ENCODE measurements at regions not wholly inside any gene's neighbourhood (a gene's known extent, or its start where the extent isn't known, plus 50 kb on each side); places are given as distances from the start of the nearest gene placed in this dataset.
"Not testable (repeated sequence)": the region's sequence is repeated elsewhere in the genome, so short reads cannot be mapped to it uniquely, and the experiment has no call there.

DNA sequence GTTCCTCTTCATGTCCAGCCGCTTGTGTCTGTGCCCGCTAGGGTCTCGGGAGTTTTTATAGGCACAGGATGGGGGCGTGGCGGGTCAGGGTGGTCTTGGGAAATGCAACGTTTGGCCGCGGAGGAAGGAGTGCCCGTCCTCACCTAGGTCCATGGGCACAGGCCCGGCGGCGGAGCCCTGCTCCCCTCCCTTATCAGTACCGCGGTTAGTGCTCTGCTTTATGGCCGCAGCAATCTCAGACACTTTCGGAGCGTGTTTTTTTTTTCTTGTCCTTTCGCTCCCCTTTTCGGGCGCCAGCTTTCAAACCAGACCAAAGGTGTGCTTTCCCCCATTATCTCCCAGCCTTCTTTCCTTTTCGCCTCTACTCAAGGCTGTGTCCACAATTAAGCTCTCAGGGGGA, 503.9 kb downstream of the PRIM2 start:
- not testable (repeated sequence) for H3K27me3 ChIP-seq (ENCODE audit: control insufficient read depth, insufficient read depth, low read length); H3K36me3 ChIP-seq (ENCODE audit: control insufficient read depth, insufficient read depth, low read length); FAIRE-seq; H3K4me3 ChIP-seq (ENCODE audit: low read depth, low read length); DNase-seq (ENCODE audit: low read depth)

DNA sequence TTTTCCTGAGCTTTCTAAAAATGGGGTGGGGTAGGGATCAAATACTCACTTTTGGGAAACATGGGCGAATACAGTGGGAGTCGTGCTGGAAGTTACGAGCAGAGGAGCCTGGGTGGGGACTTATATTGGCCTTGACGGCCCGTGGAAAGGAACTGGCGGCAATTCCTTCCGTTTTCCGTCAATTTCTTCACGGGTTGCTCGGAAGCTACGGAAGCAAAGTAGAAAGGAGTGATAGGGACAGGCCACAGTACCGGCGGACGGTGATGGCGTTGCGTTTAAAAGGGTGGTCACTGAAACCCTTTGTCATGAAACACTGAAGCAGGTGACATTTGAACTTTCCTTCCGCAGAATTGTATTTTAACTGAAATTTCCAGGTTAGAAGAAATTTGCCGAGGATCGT, 505.0 kb downstream of the PRIM2 start:
- H3K27me3 ChIP-seq (ENCODE audit: control insufficient read depth, insufficient read depth, low read length); H3K4me3 ChIP-seq (ENCODE audit: low read depth, low read length); FAIRE-seq; DNase-seq (ENCODE audit: low read depth); H3K36me3 ChIP-seq (ENCODE audit: control insufficient read depth, insufficient read depth, low read length): not testable (repeated sequence)

DNA sequence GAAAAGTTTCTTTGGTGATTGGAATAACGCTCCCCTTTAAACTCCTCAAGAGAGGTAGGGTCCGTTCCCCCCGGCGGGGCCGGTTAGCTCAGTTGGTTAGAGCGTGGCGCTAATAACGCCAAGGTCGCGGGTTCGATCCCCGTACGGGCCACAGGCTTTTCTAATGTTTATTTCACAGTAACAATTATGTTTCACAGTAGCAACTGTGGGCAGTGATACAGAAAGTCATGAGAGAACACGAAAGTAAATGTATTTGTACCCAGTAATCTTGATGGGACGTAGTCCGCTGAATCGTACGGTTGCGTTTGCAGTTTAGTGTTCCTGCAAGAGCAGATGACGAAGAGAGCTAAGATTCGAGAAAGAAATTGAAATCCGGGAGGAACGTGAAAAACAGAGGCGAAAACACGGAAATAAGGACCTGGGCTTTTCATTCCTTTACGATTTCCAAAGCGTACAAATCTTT, 505.5 kb downstream of the PRIM2 start:
- TF ChIP-seq, protein P1, sequence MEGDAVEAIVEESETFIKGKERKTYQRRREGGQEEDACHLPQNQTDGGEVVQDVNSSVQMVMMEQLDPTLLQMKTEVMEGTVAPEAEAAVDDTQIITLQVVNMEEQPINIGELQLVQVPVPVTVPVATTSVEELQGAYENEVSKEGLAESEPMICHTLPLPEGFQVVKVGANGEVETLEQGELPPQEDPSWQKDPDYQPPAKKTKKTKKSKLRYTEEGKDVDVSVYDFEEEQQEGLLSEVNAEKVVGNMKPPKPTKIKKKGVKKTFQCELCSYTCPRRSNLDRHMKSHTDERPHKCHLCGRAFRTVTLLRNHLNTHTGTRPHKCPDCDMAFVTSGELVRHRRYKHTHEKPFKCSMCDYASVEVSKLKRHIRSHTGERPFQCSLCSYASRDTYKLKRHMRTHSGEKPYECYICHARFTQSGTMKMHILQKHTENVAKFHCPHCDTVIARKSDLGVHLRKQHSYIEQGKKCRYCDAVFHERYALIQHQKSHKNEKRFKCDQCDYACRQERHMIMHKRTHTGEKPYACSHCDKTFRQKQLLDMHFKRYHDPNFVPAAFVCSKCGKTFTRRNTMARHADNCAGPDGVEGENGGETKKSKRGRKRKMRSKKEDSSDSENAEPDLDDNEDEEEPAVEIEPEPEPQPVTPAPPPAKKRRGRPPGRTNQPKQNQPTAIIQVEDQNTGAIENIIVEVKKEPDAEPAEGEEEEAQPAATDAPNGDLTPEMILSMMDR (IDR thresholded peaks at IDR 0.05; ENCODE audit: insufficient read depth, low read length, severe bottlenecking) = no peak
- DNase-seq (ENCODE audit: low read depth) = peak; percentile 8

DNA sequence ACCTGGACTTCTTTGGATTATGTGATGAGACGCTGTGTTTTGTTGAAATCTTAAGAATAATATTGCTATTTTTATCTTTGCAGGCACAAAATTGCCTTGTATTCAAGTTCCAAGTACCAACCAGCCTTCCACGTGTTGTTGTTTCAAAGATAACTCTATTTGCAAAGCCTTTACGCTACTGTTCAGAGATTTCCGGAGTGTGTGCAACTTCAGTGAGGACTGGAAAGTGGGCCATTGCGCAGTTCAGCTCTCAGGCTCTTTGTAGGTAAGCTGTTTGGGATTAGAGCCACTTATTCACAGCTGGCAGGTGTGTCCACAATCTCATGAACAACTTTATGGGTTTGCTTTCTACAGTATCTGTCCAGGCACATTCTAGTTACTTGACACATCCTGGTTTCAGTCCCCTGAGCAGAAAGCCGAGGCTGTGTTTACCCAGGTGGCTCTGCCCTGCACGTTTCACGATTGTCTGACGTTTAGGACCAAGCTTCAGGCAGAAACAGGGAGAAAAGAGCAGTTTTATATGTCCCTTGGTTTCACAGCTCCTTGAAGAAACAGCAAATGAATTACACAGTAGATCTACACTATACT, 520.3 kb downstream of the PRIM2 start:
- FAIRE-seq; H3K36me3 ChIP-seq (ENCODE audit: control insufficient read depth, insufficient read depth, low read length); H3K27me3 ChIP-seq (ENCODE audit: control insufficient read depth, insufficient read depth, low read length); DNase-seq (ENCODE audit: low read depth); H3K4me3 ChIP-seq (ENCODE audit: low read depth, low read length): not testable (repeated sequence)

More for the DNA sequence above, 505.5 kb downstream of the PRIM2 start:
- Histone ChIP-seq H3K27me3 (ENCODE audit: control insufficient read depth, insufficient read depth, low read length) (peaks cover 3% of the 10 kb centered on the region), H3K36me3 (ENCODE audit: control insufficient read depth, insufficient read depth, low read length) (no peaks in the 10 kb centered on the region), H3K4me3 (ENCODE audit: low read depth, low read length) (no peak overlapping the region)
- FAIRE-seq = no peak

DNA sequence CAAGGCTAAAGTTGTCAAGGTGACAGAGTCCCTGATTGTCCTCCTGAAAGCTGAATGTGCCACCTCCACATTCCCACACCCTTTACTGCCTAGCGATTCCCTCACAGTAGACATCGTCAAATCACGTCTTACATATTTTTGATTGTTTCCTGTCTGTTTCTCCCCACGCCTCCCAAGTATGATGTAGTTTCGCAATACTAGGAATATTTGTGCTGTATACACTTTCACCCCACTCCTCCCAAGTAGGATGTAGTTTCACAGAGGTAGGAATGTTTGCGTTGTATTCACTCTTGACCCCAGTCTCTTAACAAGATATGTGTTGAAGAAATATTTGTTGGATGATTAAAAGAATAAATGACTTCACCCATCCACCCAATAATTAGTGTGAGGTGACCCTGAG, 524.1 kb downstream of the PRIM2 start:
- H3K4me3 ChIP-seq (ENCODE audit: low read depth, low read length); DNase-seq (ENCODE audit: low read depth); H3K27me3 ChIP-seq (ENCODE audit: control insufficient read depth, insufficient read depth, low read length); FAIRE-seq; H3K36me3 ChIP-seq (ENCODE audit: control insufficient read depth, insufficient read depth, low read length): not testable (repeated sequence)

DNA sequence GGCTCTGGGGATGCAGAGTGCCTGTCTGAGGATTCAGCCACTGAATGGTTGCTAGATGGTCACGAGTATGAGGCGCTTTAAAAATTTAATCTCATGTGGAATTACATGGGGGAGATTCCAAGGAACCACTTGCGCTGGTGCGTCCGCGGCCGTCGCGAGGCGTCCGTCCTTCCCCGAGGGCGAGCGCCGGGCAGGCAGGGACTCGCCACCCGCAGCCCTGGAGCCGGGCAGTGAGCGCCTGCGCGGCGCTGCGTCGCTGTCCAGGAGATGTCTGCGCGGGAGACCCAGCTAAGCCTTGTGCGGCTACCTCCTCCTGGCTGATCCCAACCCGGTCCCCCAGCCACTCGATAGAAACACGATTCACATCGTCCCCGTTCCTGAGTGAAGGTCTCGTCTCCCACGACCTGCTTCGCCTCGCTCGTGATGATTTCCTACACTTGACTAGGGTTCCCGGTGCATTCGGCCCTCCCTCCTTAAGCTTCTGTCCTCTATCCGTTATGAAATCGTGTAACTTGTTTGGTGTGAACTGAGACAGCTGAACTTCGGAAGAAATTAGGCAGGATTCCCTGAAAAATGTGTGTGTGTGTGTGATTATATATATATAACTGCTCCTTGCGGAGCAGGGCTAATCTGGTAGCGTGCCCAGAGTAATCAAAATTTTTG, 536.4 kb downstream of the PRIM2 start:
- H3K27me3 ChIP-seq (ENCODE audit: control insufficient read depth, insufficient read depth, low read length); FAIRE-seq; H3K36me3 ChIP-seq (ENCODE audit: control insufficient read depth, insufficient read depth, low read length); H3K4me3 ChIP-seq (ENCODE audit: low read depth, low read length): not testable (repeated sequence)
- DNase-seq (ENCODE audit: low read depth) = peak; percentile 26

DNA sequence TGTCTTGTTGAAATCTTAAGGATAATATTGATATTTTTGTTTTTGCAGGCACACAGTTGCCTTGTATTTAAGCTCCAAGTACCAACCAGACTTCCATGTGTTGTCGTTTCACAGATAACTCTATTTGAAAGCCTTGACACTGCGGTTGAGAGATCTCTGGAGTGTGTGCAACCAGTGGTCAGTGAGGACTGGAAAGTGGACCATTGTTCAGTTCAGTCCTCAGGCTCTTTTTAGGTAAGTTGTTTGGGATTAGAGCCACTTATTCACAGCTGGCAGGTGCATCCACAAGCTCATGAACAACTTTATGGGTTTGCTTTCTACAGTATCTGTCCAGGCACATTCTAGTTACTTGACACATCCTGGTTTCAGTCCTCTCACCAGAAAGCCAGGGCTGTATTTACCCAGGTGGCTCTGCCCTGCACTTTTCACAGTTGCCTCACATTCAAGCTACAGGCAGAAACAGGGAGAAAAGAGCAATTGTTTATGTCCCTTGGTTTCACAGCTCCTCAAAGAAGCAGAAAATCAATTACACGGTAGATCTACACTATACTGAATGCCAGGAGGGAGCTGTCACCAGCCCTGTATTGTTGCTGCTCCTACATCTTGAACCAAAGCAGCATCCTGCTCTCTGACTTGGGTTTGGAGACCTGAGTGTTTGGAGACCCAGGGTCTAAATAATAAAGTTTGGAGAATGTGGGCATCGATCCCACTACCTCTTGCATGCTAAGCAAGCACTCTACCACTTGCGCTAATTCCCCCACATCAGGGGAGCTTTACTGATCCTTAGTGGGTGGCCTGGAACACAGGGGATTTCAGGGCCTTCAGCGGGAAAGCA, 543.3 kb downstream of the PRIM2 start:
- not testable (repeated sequence) for H3K36me3 ChIP-seq (ENCODE audit: control insufficient read depth, insufficient read depth, low read length); H3K4me3 ChIP-seq (ENCODE audit: low read depth, low read length); FAIRE-seq; H3K27me3 ChIP-seq (ENCODE audit: control insufficient read depth, insufficient read depth, low read length); DNase-seq (ENCODE audit: low read depth)

DNA sequence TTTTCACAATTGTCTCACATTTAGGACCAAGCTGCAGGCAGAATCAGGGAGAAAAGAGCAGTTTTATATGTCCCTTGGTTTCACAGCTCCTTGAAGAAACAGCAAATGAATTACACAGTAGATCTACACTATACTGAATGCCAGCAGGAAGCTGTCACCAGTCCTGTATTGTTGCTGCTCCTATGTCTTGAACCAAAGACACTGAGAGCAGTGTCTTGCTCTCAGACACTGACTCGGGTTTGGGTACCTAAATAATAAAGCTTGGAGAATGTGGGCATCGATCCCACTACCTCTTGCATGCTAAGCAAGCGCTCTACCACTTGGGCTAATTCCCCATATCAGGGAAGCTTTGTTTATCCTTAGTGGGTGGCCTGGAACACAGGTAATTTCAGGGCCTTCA, 552.7 kb downstream of the PRIM2 start:
- not testable (repeated sequence) for H3K4me3 ChIP-seq (ENCODE audit: low read depth, low read length); H3K36me3 ChIP-seq (ENCODE audit: control insufficient read depth, insufficient read depth, low read length); FAIRE-seq; DNase-seq (ENCODE audit: low read depth); H3K27me3 ChIP-seq (ENCODE audit: control insufficient read depth, insufficient read depth, low read length)

DNA sequence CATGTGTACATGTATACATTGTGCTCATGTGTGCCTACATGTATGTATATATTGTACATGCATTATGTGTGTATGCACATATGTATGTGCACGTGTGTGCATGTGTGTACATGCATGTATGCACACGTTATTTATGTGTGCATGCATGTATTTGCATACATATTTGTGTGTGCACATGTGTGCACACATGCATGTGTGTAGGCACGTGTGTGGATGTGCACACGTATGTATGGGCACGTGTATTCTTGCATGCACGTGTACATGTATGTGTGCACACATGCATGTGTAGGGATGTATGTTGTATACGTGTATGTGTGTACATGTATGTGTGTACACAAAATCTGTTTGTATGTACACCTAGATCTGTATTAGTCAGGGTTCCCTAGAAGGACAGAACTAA, 556.0 kb downstream of the PRIM2 start:
- H3K4me3 ChIP-seq (ENCODE audit: low read depth, low read length); DNase-seq (ENCODE audit: low read depth); H3K36me3 ChIP-seq (ENCODE audit: control insufficient read depth, insufficient read depth, low read length); H3K27me3 ChIP-seq (ENCODE audit: control insufficient read depth, insufficient read depth, low read length); FAIRE-seq: not testable (repeated sequence)

DNA sequence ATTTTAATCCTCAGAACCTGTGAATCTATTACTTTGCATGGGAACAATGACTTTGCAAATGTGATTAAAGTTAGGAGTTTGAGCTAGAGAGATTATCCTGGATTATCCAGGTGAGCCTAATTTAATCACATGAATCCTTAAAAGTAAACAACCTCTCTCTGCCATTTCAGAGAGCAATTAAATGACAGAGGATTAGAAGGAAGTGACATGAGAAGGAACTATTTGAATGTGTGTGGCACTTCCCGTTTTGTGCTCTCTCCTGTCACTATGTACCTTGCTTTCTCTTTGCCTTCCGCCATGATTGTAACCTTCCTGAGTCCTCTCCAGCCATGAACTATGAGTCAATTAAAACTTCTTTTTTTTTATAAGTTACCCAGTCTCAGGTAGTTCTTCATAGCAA, 559.2 kb downstream of the PRIM2 start:
- H3K36me3 ChIP-seq (ENCODE audit: control insufficient read depth, insufficient read depth, low read length); H3K27me3 ChIP-seq (ENCODE audit: control insufficient read depth, insufficient read depth, low read length); H3K4me3 ChIP-seq (ENCODE audit: low read depth, low read length); FAIRE-seq; DNase-seq (ENCODE audit: low read depth): not testable (repeated sequence)

DNA sequence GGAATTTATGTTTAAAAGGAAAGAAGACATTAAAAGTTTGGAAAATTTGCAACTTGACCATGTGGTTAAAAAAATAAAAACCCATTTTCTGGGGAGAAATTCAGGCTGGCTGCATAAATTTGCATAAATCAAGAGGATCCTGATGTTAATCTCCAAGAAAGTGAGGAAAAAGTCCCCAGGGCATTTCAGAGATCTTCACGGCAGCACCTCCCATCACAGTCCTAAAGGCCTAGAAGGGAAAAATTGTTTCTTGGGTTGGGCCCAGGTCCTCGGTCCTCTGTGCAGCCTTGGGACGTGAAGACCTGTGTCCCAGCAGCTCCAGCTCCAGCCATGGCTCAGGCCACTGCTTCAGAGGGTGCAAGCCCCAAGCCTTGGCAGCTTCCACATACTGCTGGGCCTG, 560.3 kb downstream of the PRIM2 start:
- not testable (repeated sequence) for DNase-seq (ENCODE audit: low read depth); FAIRE-seq; H3K27me3 ChIP-seq (ENCODE audit: control insufficient read depth, insufficient read depth, low read length); H3K36me3 ChIP-seq (ENCODE audit: control insufficient read depth, insufficient read depth, low read length); H3K4me3 ChIP-seq (ENCODE audit: low read depth, low read length)

DNA sequence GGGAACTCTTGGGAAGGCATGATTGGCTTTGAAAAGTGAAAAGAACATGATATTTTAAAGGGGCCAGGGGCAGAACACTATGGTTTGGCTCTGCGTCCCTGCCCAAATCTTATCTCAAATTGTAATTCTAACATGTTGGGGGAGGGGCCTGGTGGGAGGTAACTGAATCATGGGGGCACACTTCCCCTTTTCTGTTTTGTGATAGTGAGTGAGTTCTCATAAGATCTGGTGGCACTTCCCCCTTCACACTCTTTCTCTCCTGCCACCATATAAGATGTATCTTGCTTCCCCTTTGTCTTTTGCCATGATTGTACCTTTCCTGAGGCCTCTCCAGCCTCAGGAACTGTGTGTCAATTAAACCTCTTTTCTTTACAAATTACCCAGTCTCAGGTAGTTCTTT, 561.4 kb downstream of the PRIM2 start:
- H3K4me3 ChIP-seq (ENCODE audit: low read depth, low read length); DNase-seq (ENCODE audit: low read depth); H3K36me3 ChIP-seq (ENCODE audit: control insufficient read depth, insufficient read depth, low read length); FAIRE-seq; H3K27me3 ChIP-seq (ENCODE audit: control insufficient read depth, insufficient read depth, low read length): not testable (repeated sequence)

DNA sequence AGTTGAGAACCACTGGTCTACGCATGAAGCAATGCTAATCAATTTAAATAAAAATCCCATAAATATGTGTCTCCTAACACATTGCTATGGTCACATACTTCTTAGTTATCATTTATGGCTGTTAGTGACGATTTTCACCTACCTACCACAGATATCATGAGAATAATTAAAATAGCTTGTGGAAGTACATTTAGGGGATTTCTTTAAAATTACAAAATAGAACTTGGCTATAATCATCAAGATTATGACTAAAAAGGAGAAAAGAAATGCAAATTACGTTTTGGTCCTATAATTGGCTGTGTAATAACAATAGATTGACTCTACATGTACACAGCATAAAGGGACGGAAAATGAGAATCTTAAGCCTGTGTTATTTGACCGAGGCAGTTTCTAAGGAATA, 581.4 kb downstream of the PRIM2 start:
- H3K36me3 ChIP-seq (ENCODE audit: control insufficient read depth, insufficient read depth, low read length); FAIRE-seq; H3K27me3 ChIP-seq (ENCODE audit: control insufficient read depth, insufficient read depth, low read length); DNase-seq (ENCODE audit: low read depth); H3K4me3 ChIP-seq (ENCODE audit: low read depth, low read length): not testable (repeated sequence)

Measured in bronchial epithelial cell (primary cell).